ENCODE measurements at regions not wholly inside any gene's neighbourhood (a gene's known extent, or its start where the extent isn't known, plus 50 kb on each side); places are given as distances from the start of the nearest gene placed in this dataset.
"Not testable (repeated sequence)": the region's sequence is repeated elsewhere in the genome, so short reads cannot be mapped to it uniquely, and the experiment has no call there.

- Mint-ChIP-seq H3K27ac (no peak overlapping the region), H3K4me3 (no peak overlapping the region), H3K36me3 (ENCODE audit: low read depth) (no peaks in the 10 kb centered on the region), H3K9me3 (peaks cover 12% of the 10 kb centered on the region), H3K27me3 (no peaks in the 10 kb centered on the region), H3K4me1 (ENCODE audit: low read depth) (no peaks in the 10 kb centered on the region)
Measured at GRCh38 chr5:174642816-174643405, 81.5 kb upstream of the MSX2 start.

GRCh38 chr5:174644436-174644835 lies 79.9 kb upstream of the MSX2 start:
- H3K4me3 Mint-ChIP-seq, result no peak overlapping the region
- H3K27me3 Mint-ChIP-seq, result no peaks in the 10 kb centered on the region
- no peaks in the 10 kb centered on the region for H3K4me1 Mint-ChIP-seq (ENCODE audit: low read depth)
- H3K36me3 Mint-ChIP-seq (ENCODE audit: low read depth), result no peaks in the 10 kb centered on the region
- H3K9me3 Mint-ChIP-seq, result peaks cover 12% of the 10 kb centered on the region
- H3K27ac Mint-ChIP-seq, result no peak overlapping the region

DNA sequence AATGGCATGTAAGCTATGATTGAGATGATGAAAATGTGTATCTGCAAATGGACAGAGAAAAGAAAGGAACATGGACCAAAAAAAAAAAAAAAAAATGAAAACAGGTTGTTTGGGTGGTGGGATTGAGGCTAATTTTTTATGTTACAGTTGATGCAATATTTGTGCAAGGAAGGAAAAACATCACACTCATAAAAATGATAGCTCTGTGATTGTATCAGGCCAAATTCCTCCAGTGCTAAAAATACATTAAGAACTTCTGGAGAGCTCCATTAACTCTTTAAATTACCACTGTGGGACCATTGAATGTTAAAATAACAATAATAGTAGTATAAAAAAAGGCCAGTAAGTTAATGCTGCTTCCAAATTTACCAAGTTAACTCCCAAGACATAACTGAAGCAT lies 79.5 kb upstream of the MSX2 start:
- H3K36me3 Mint-ChIP-seq (ENCODE audit: low read depth), result no peaks in the 10 kb centered on the region
- no peak overlapping the region for H3K4me3 Mint-ChIP-seq
- no peaks in the 10 kb centered on the region for H3K27me3 Mint-ChIP-seq
- no peak overlapping the region for H3K27ac Mint-ChIP-seq
- peaks cover 12% of the 10 kb centered on the region for H3K9me3 Mint-ChIP-seq
- H3K4me1 Mint-ChIP-seq (ENCODE audit: low read depth), result no peaks in the 10 kb centered on the region

DNA sequence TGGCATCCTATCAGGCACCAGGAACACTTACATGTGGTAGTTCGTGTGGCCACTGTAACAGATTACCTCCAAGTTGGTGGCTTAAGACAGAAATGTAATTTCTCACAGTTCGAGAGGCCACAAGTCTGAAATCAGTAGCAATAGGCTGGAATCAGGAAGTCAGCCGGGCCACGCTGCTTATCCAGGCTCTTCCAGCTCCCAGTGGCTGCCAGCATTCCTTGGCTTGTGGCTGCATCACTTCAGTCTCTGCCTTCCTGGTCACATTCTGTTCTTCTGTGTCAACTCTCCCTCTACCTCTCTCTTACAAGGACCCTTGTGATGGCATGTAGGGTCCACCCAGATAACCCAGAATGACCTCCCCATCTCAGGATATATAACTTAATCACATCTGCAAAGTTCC lies 78.7 kb upstream of the MSX2 start:
- H3K9me3 Mint-ChIP-seq, result peaks cover 12% of the 10 kb centered on the region
- H3K27ac Mint-ChIP-seq, result no peak overlapping the region
- no peaks in the 10 kb centered on the region for H3K36me3 Mint-ChIP-seq (ENCODE audit: low read depth)
- no peaks in the 10 kb centered on the region for H3K4me1 Mint-ChIP-seq (ENCODE audit: low read depth)
- H3K27me3 Mint-ChIP-seq, result no peaks in the 10 kb centered on the region
- no peak overlapping the region for H3K4me3 Mint-ChIP-seq

DNA sequence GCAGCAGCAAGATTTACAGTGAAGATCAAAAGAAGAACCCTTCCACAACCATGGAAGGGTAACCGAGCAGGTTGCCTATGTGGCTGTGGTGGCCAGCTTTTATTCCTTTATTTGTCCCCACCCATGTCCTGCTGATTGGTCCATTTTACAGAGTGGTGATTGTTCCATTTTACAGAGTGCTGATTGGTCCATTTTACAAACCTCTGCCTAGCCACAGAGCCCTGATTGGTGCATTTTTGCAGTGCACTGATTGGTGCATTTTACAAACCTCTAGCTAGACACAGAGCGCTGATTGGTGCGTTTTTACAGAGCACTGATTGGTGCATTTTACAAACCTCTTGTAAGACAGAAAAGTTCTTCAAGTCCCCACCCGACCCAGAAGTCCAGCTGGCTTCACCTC lies 75.8 kb upstream of the MSX2 start:
- H3K4me1 Mint-ChIP-seq (ENCODE audit: low read depth); H3K4me3 Mint-ChIP-seq; H3K9me3 Mint-ChIP-seq; H3K27me3 Mint-ChIP-seq; H3K36me3 Mint-ChIP-seq (ENCODE audit: low read depth); H3K27ac Mint-ChIP-seq: not testable (repeated sequence)

DNA sequence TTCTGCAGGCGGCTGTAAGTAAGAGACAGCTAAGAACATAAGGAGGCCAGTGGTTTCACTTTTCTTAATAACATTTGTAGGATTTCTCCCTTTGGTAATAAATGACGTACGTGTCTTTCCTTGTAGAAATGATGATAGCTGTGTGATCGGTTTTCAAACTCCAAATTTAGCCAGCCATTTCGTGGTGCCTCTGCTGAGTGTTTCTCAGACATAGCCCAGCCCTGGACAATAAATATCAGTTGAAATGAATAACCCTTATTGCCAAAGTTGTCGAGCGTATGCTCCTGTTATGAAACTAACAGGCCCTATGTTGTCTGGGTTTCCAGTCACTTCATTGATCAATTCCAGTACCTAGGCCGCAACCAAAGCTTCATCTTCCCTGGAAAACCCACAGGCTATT lies 75.0 kb upstream of the MSX2 start:
- H3K4me3 Mint-ChIP-seq, result no peak overlapping the region
- H3K27me3 Mint-ChIP-seq, result peaks cover 5% of the 10 kb centered on the region
- no peak overlapping the region for H3K27ac Mint-ChIP-seq
- H3K36me3 Mint-ChIP-seq (ENCODE audit: low read depth), result no peaks in the 10 kb centered on the region
- peaks cover 9% of the 10 kb centered on the region for H3K9me3 Mint-ChIP-seq
- H3K4me1 Mint-ChIP-seq (ENCODE audit: low read depth), result no peaks in the 10 kb centered on the region

GRCh38 chr5:174654442-174654841 lies 69.9 kb upstream of the MSX2 start:
- no peak overlapping the region for H3K4me3 Mint-ChIP-seq
- no peaks in the 10 kb centered on the region for H3K4me1 Mint-ChIP-seq (ENCODE audit: low read depth)
- no peaks in the 10 kb centered on the region for H3K9me3 Mint-ChIP-seq
- H3K36me3 Mint-ChIP-seq (ENCODE audit: low read depth), result no peaks in the 10 kb centered on the region
- H3K27me3 Mint-ChIP-seq, result peaks cover 8% of the 10 kb centered on the region
- no peak overlapping the region for H3K27ac Mint-ChIP-seq

GRCh38 chr5:174655351-174655750 lies 69.0 kb upstream of the MSX2 start:
- Mint-ChIP-seq H3K36me3 (ENCODE audit: low read depth) (no peaks in the 10 kb centered on the region), H3K9me3 (no peaks in the 10 kb centered on the region), H3K27ac (no peak overlapping the region), H3K4me1 (ENCODE audit: low read depth) (no peaks in the 10 kb centered on the region), H3K4me3 (no peak overlapping the region), H3K27me3 (peaks cover 8% of the 10 kb centered on the region)

- no peaks in the 10 kb centered on the region for H3K36me3 Mint-ChIP-seq (ENCODE audit: low read depth)
- no peak overlapping the region for H3K27ac Mint-ChIP-seq
- peaks cover 7% of the 10 kb centered on the region for H3K9me3 Mint-ChIP-seq
- no peak overlapping the region for H3K4me3 Mint-ChIP-seq
- H3K27me3 Mint-ChIP-seq, result no peaks in the 10 kb centered on the region
- no peaks in the 10 kb centered on the region for H3K4me1 Mint-ChIP-seq (ENCODE audit: low read depth)
Measured at GRCh38 chr5:174664180-174664850, 60.1 kb upstream of the MSX2 start.

GRCh38 chr5:174665347-174665746 lies 59.0 kb upstream of the MSX2 start:
- H3K27me3 Mint-ChIP-seq, result no peaks in the 10 kb centered on the region
- peaks cover 7% of the 10 kb centered on the region for H3K9me3 Mint-ChIP-seq
- no peak overlapping the region for H3K4me3 Mint-ChIP-seq
- no peaks in the 10 kb centered on the region for H3K36me3 Mint-ChIP-seq (ENCODE audit: low read depth)
- H3K27ac Mint-ChIP-seq, result no peak overlapping the region
- H3K4me1 Mint-ChIP-seq (ENCODE audit: low read depth), result no peaks in the 10 kb centered on the region

- H3K27ac Mint-ChIP-seq, result no peak overlapping the region
- H3K4me1 Mint-ChIP-seq (ENCODE audit: low read depth), result no peaks in the 10 kb centered on the region
- no peaks in the 10 kb centered on the region for H3K36me3 Mint-ChIP-seq (ENCODE audit: low read depth)
- H3K4me3 Mint-ChIP-seq, result no peak overlapping the region
- no peaks in the 10 kb centered on the region for H3K27me3 Mint-ChIP-seq
- H3K9me3 Mint-ChIP-seq, result peaks cover 7% of the 10 kb centered on the region
Measured at GRCh38 chr5:174667526-174667925, 56.9 kb upstream of the MSX2 start.

DNA sequence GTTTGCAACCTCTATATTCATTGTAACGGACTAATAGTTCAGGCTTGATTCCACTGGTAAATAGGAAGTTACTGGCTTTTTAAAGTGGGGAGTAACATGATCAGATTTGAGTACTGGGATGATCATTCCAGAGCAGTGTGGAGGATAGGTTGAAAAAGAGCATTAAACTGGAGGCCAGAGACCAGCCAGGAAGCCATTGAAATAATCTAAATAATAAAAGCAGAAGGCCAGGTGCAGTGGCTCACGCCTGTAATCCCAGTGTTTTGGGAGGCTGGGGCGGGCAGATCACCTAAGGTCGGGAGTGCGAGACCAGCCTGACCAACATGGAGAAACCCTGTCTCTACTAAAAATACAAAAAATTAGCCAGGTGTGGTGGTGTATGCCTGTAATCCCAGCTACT lies 56.0 kb upstream of the MSX2 start:
- peaks cover 7% of the 10 kb centered on the region for H3K9me3 Mint-ChIP-seq
- no peaks in the 10 kb centered on the region for H3K4me1 Mint-ChIP-seq (ENCODE audit: low read depth)
- no peaks in the 10 kb centered on the region for H3K36me3 Mint-ChIP-seq (ENCODE audit: low read depth)
- H3K4me3 Mint-ChIP-seq, result no peak overlapping the region
- H3K27me3 Mint-ChIP-seq, result no peaks in the 10 kb centered on the region
- H3K27ac Mint-ChIP-seq, result no peak overlapping the region

Measured in stimulated activated naive CD8-positive, alpha-beta T cell treated with anti-CD3 and anti-CD28 coated beads, Interleukin-15, Interleukin-2, amounts not matched to agents 100 ng/mL and 50 ng/mL, for 24 hours (primary cell).